Stimulated activated CD4-positive, alpha-beta T cell treated with anti-CD3 and anti-CD28 coated beads, Interleukin-2, amount 100 ng/mL, for 48 hours (primary cell): ENCODE measurements at regions not wholly inside any gene's neighbourhood (a gene's known extent, or its start where the extent isn't known, plus 50 kb on each side); places are given as distances from the start of the nearest gene placed in this dataset.

Source experiments
- DNase-seq, 2 donors: peaks; one replicate each; pipeline ENCODE4 v3.0.0-alpha.2; 2020

GRCh38 chr11:71356280-71356876 is 91.8 kb downstream of the DHCR7 start:
- no peak for DNase-seq

GRCh38 chr11:71355281-71355680 is 92.9 kb downstream of the DHCR7 start:
- DNase-seq: no peak

GRCh38 chr11:71354394-71355105 is 93.6 kb downstream of the DHCR7 start:
- DNase-seq: no peak

GRCh38 chr11:71352748-71353147 is 95.4 kb downstream of the DHCR7 start:
- DNase-seq: no peak

GRCh38 chr11:71352226-71352625 is 96.0 kb downstream of the DHCR7 start:
- DNase-seq: no peak

- no peak for DNase-seq
Observed at GRCh38 chr11:71349627-71350026, 97.2 kb upstream of the SHANK2 start.

- DNase-seq: no peak
Observed at GRCh38 chr11:71343828-71344400, 91.5 kb upstream of the SHANK2 start.

GRCh38 chr11:71342951-71343827 is 90.8 kb upstream of the SHANK2 start:
- DNase-seq: peak; percentile 6 to 7

GRCh38 chr11:71342116-71342515 is 89.7 kb upstream of the SHANK2 start:
- DNase-seq: no peak

GRCh38 chr11:71341596-71341995 is 89.2 kb upstream of the SHANK2 start:
- DNase-seq: no peak

- DNase-seq: no peak
Observed at GRCh38 chr11:71341173-71341572, 88.8 kb upstream of the SHANK2 start.

- no peak for DNase-seq
Observed at GRCh38 chr11:71340086-71340606, 87.8 kb upstream of the SHANK2 start.

- DNase-seq: no peak
Observed at GRCh38 chr11:71339396-71339881, 87.1 kb upstream of the SHANK2 start.

- DNase-seq: no peak
Observed at GRCh38 chr11:71338801-71339395, 86.5 kb upstream of the SHANK2 start.

- no peak for DNase-seq
Observed at GRCh38 chr11:71336996-71337754, 84.8 kb upstream of the SHANK2 start.

GRCh38 chr11:71336176-71336995 is 84.0 kb upstream of the SHANK2 start:
- no peak for DNase-seq

- no peak for DNase-seq
Observed at GRCh38 chr11:71335371-71335770, 83.0 kb upstream of the SHANK2 start.

- no peak for DNase-seq
Observed at GRCh38 chr11:71334191-71334590, 81.8 kb upstream of the SHANK2 start.

GRCh38 chr11:71333473-71333872 is 81.1 kb upstream of the SHANK2 start:
- no peak for DNase-seq

- no peak for DNase-seq
Observed at GRCh38 chr11:71332447-71332846, 80.1 kb upstream of the SHANK2 start.

- no peak for DNase-seq
Observed at GRCh38 chr11:71332046-71332445, 79.7 kb upstream of the SHANK2 start.
